K562 (cell line): ENCODE measurements at regions not wholly inside any gene's neighbourhood (a gene's known extent, or its start where the extent isn't known, plus 50 kb on each side); places are given as distances from the start of the nearest gene placed in this dataset.
A peak's percentile ranks its signal among the peaks of the same experiment; 100 is the strongest.

Source experiments
- CBX1 ChIP-seq: sonication (generic); IDR thresholded peaks from 2 replicates; pipeline ENCODE4 v1.6.1; 2016; ENCODE audit warnings: antibody characterized with exemption, low read depth, mild to moderate bottlenecking
- CREB3 ChIP-seq: fragments of 450-650 bp; conservative IDR thresholded peaks from 2 replicates; pipeline ENCODE4 v1.6.1; 2016; ENCODE audit warnings: missing genetic modification characterization, low read depth, mild to moderate bottlenecking, missing compliant biosample characterization, moderate library complexity
- ERF ChIP-seq: fragments of 450-650 bp; formaldehyde crosslinking; IDR thresholded peaks from 2 replicates; pipeline ENCODE4 v1.4.0; 2020; ENCODE audit warnings: mild to moderate bottlenecking, mixed read lengths
- POLR2A ChIP-seq: fragments of 450-650 bp; conservative IDR thresholded peaks from 2 replicates; pipeline ENCODE4 v1.6.1; 2016
- RB1 ChIP-seq: fragments of 450-650 bp; IDR thresholded peaks from 2 replicates; pipeline ENCODE4 v1.6.1; 2017; ENCODE audit warnings: low read depth, mild to moderate bottlenecking
- REST ChIP-seq, 2 experiments: fragments of 450-650 bp; formaldehyde crosslinking in 1 of 2; IDR thresholded peaks; 2 replicates each; pipeline versions ENCODE4 v1.4.0 to v1.6.1; 2014 to 2020; ENCODE audit warnings: mild to moderate bottlenecking in 2 of 2, borderline replicate concordance in 1 of 2, low read depth in 1 of 2
- TGIF2 ChIP-seq: sonication (generic); formaldehyde crosslinking; IDR thresholded peaks from 2 replicates; pipeline ENCODE4 v1.8.1; 2022; ENCODE audit warnings: mild to moderate bottlenecking, missing genetic modification reagents, moderate library complexity
- U2AF1 ChIP-seq: fragments of 200-400 bp; formaldehyde crosslinking; optimal IDR thresholded peaks from 2 replicates; pipeline ENCODE3; 2017; ENCODE audit warnings: mild to moderate bottlenecking, low read depth, low read length, moderate library complexity
- ZNF23 ChIP-seq: fragments of 250-450 bp; sonication (Bioruptor Pico); IDR thresholded peaks from 2 replicates; pipeline ENCODE4 v1.4.0; 2020; ENCODE audit warnings: mild to moderate bottlenecking
- ZNF407 ChIP-seq: fragments of 450-650 bp; IDR thresholded peaks from 2 replicates; pipeline ENCODE4 v1.6.1; 2016; ENCODE audit warnings: low read depth

- TF ChIP-seq REST (IDR thresholded peaks at IDR 0.05; ENCODE audit: borderline replicate concordance) (no peak), REST (CRISPR knock-in tag; IDR thresholded peaks at IDR 0.05; ENCODE audit: low read depth) (no peak), RB1 (0 out of 2 replicates have a peak, but pooled peaks have one; percentile 21), CBX1 (no peak), ERF (CRISPR knock-in tag) (no peak), CREB3 (tag) (no peak), ZNF407 (peak; percentile 49; the same call in 1 of the 2 replicates), POLR2A (peak; percentile 66), ZNF23 (CRISPR knock-in tag) (no peak), TGIF2 (no peak), U2AF1 (no peak)
These were observed 122.6 kb downstream of the GPX5 start (continued) for GRCh38 chr6:28648035-28648877.
